H9 (cell line): ENCODE measurements at regions not wholly inside any gene's neighbourhood (a gene's known extent, or its start where the extent isn't known, plus 50 kb on each side); places are given as distances from the start of the nearest gene placed in this dataset.

Experiments
- DNase-seq: peaks from one replicate; pipeline ENCODE4 v3.0.0-alpha.2; 2017
- H2AFZ ChIP-seq: one replicate; pipeline ENCODE4 v1.6.1; 2013; ENCODE audit warnings: mild to moderate bottlenecking, low read length, control low read depth, moderate library complexity
- H2AK5ac ChIP-seq: 2 replicates; pipeline ENCODE4 v1.6.1; 2013; ENCODE audit warnings: low read length, control low read depth, mixed read lengths; ENCODE audit not compliant: insufficient read length
- H2BK120ac ChIP-seq: one replicate; pipeline ENCODE4 v1.6.1; 2013; ENCODE audit warnings: low read depth, mild to moderate bottlenecking, low read length, control low read depth, inconsistent platforms; ENCODE audit not compliant: poor library complexity, severe bottlenecking
- H2BK12ac ChIP-seq: 2 replicates; pipeline ENCODE4 v1.6.1; 2013; ENCODE audit warnings: low read length, control low read depth, mixed read lengths, low read depth; ENCODE audit not compliant: insufficient read length
- H2BK15ac ChIP-seq: 2 replicates; pipeline ENCODE4 v1.6.1; 2013; ENCODE audit warnings: low read depth, low read length, control low read depth
- H2BK20ac ChIP-seq: one replicate; pipeline ENCODE4 v1.6.1; 2013; ENCODE audit warnings: low read depth, mild to moderate bottlenecking, low read length, control low read depth, inconsistent platforms; ENCODE audit not compliant: poor library complexity, severe bottlenecking
- H2BK5ac ChIP-seq: 2 replicates; pipeline ENCODE4 v1.6.1; 2013; ENCODE audit warnings: low read length, control low read depth, mixed read lengths; ENCODE audit not compliant: insufficient read length
- H3K14ac ChIP-seq: 2 replicates; pipeline ENCODE4 v1.6.1; 2013; ENCODE audit warnings: low read length, control low read depth; ENCODE audit not compliant: insufficient read depth
- H3K18ac ChIP-seq: 2 replicates; pipeline ENCODE4 v1.6.1; 2013; ENCODE audit warnings: low read depth, mild to moderate bottlenecking, mixed read lengths, low read length, control low read depth; ENCODE audit not compliant: insufficient read length
- H3K23ac ChIP-seq: 2 replicates; pipeline ENCODE4 v1.6.1; 2013; ENCODE audit warnings: low read length, control low read depth, mixed read lengths, low read depth; ENCODE audit not compliant: insufficient read length
- H3K23me2 ChIP-seq: 2 replicates; pipeline ENCODE4 v1.6.1; 2013; ENCODE audit warnings: low read depth, mild to moderate bottlenecking, mixed read lengths, low read length, control low read depth; ENCODE audit not compliant: insufficient read length, poor library complexity, severe bottlenecking
- H3K27ac ChIP-seq: 2 replicates; pipeline ENCODE4 v1.5.1; 2013; ENCODE audit warnings: low read length, control low read depth, mixed read lengths, low read depth; ENCODE audit not compliant: insufficient read length
- H3K27me3 ChIP-seq: 2 replicates; pipeline ENCODE4 v1.6.1; 2013; ENCODE audit warnings: low read length, control low read depth, inconsistent platforms; ENCODE audit not compliant: insufficient read depth
- H3K4ac ChIP-seq: 2 replicates; pipeline ENCODE4 v1.6.1; 2013; ENCODE audit warnings: low read depth, mild to moderate bottlenecking, control low read depth, inconsistent platforms, low read length, moderate library complexity
- H3K4me1 ChIP-seq: 2 replicates; pipeline ENCODE4 v1.6.1; 2013; ENCODE audit warnings: low read length, control low read depth, inconsistent platforms; ENCODE audit not compliant: insufficient read depth
- H3K4me2 ChIP-seq: 2 replicates; pipeline ENCODE4 v1.6.1; 2013; ENCODE audit warnings: low read length, control low read depth, mixed read lengths; ENCODE audit not compliant: insufficient read length, insufficient read depth
- H3K56ac ChIP-seq: 2 replicates; pipeline ENCODE4 v1.6.1; 2013; ENCODE audit warnings: low read depth, mild to moderate bottlenecking, mixed read lengths, low read length, control low read depth; ENCODE audit not compliant: insufficient read length
- H3K79me1 ChIP-seq: 2 replicates; pipeline ENCODE4 v1.6.1; 2013; ENCODE audit warnings: low read depth, mild to moderate bottlenecking, moderate library complexity, low read length, control low read depth, inconsistent platforms; ENCODE audit not compliant: insufficient read depth, poor library complexity, severe bottlenecking
- H3K79me2 ChIP-seq: 2 replicates; pipeline ENCODE4 v1.6.1; 2013; ENCODE audit warnings: low read length, control low read depth, inconsistent platforms; ENCODE audit not compliant: insufficient read depth
- H3K9ac ChIP-seq: 2 replicates; pipeline ENCODE4 v1.6.1; 2013; ENCODE audit warnings: low read length, control low read depth, mixed read lengths; ENCODE audit not compliant: insufficient read length; ENCODE audit errors: extremely low read depth
- H3K9me3 ChIP-seq: one replicate; pipeline ENCODE4 v1.6.1; 2013; ENCODE audit warnings: low read depth, low read length, inconsistent platforms; ENCODE audit not compliant: control insufficient read depth
- H3T11ph ChIP-seq: one replicate; pipeline ENCODE4 v1.6.1; 2013; ENCODE audit warnings: mild to moderate bottlenecking, low read length, control low read depth, inconsistent platforms
- H4K20me1 ChIP-seq: one replicate; pipeline ENCODE4 v1.6.1; 2013; ENCODE audit not compliant: control insufficient read depth, insufficient read length, insufficient read depth
- H4K5ac ChIP-seq: 2 replicates; pipeline ENCODE4 v1.6.1; 2013; ENCODE audit warnings: low read depth, mild to moderate bottlenecking, mixed read lengths, low read length, control low read depth; ENCODE audit not compliant: insufficient read length
- H4K8ac ChIP-seq: replicated peaks from 2 replicates; pipeline ENCODE4 v1.6.1; 2013; ENCODE audit warnings: low read length, control low read depth, mixed read lengths, low read depth; ENCODE audit not compliant: insufficient read length
- H4K91ac ChIP-seq: 2 replicates; pipeline ENCODE4 v1.6.1; 2013; ENCODE audit warnings: low read depth, mild to moderate bottlenecking, moderate library complexity, mixed read lengths, low read length, control low read depth; ENCODE audit not compliant: insufficient read length
- H3K27ac Mint-ChIP-seq, 3 experiments: 2 replicates in 2 of 3; 3 replicates in 1 of 3; pipeline ENCODE4 v1.8.0; 2020 to 2021; ENCODE audit warnings: mixed read lengths in 3 of 3, mild to moderate bottlenecking in 1 of 3, moderate library complexity in 1 of 3
- H3K27me3 Mint-ChIP-seq: 2 replicates; pipeline ENCODE4 v1.8.0; 2021; ENCODE audit warnings: low read depth, mild to moderate bottlenecking, moderate library complexity, mixed read lengths
- H3K36me3 Mint-ChIP-seq, 3 experiments: 2 replicates in 2 of 3; 3 replicates in 1 of 3; pipeline ENCODE4 v1.8.0; 2020 to 2021; ENCODE audit warnings: low read depth in 3 of 3, mixed read lengths in 3 of 3; ENCODE audit not compliant: insufficient read depth in 1 of 3
- H3K4me1 Mint-ChIP-seq, 2 experiments: 2 replicates each; pipeline ENCODE4 v1.8.0; 2020; ENCODE audit warnings: mixed read lengths in 2 of 2
- H3K4me3 Mint-ChIP-seq, 2 experiments: 2 replicates in 1 of 2; 3 replicates in 1 of 2; pipeline ENCODE4 v1.8.0; 2020 to 2021; ENCODE audit warnings: mild to moderate bottlenecking in 2 of 2, mixed read lengths in 2 of 2, moderate library complexity in 1 of 2
- H3K9me3 Mint-ChIP-seq, 2 experiments: 2 replicates in 1 of 2; 3 replicates in 1 of 2; pipeline ENCODE4 v1.8.0; 2020; ENCODE audit warnings: mild to moderate bottlenecking in 2 of 2, mixed read lengths in 2 of 2, moderate library complexity in 1 of 2
- WGBS: extraction: QIAGEN DNeasy Blood & Tissue Kit; methylation state at CpG from one replicate; pipeline ENCODE4 v1.1.7; 2013; ENCODE audit warnings: missing lambda C conversion rate, low lambda C conversion rate, mixed read lengths; ENCODE audit not compliant: insufficient read length; ENCODE audit errors: extremely low coverage; 5-methylcytosine and 5-hydroxymethylcytosine counted together
- TF ChIP-seq, protein P1 (sequence below): fragments of 200-600 bp; sonication (generic); conservative IDR thresholded peaks from 3 replicates; pipeline ENCODE4 v1.8.0; 2021; ENCODE audit warnings: antibody characterized with exemption, mild to moderate bottlenecking

DNA sequence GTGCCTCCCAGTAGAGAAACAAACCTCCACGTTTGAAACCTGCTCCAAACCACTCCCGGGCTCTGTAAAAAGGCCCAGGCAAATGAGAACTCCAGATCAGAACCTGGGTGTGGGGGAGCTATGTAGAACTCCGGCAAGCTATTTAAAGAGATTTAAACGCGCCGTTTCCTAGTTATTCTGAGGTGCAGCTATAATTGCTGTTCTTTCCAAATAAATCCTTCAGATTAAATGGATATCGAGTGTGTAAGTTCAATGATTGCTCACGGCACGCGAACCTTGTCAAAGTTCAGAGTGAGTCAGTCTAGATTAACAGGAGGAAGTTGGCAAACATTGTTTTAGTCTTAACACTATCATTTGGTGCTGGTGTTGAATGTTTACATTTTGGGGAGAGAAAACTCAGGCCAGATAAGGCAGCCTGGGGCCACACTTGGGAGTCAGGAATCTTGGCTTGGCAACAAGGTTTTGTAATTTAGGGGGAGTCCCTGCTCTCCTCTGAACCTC, 92.9 kb upstream of the SALL1 start:
- H3K27ac Mint-ChIP-seq = no peak overlapping the region
- H3K79me2 ChIP-seq = no peaks in the 10 kb centered on the region
- no peak overlapping the region for H3K23ac ChIP-seq
- no CpG with 5 or more reads among the region's 10 CpGs for whole genome bisulfite sequencing
- H3K36me3 Mint-ChIP-seq = peaks cover 3 to 13% (median 8%) of the 10 kb centered on the region in 3 experiments; a peak in 5 of 7 replicates
- TF ChIP-seq, protein P1, sequence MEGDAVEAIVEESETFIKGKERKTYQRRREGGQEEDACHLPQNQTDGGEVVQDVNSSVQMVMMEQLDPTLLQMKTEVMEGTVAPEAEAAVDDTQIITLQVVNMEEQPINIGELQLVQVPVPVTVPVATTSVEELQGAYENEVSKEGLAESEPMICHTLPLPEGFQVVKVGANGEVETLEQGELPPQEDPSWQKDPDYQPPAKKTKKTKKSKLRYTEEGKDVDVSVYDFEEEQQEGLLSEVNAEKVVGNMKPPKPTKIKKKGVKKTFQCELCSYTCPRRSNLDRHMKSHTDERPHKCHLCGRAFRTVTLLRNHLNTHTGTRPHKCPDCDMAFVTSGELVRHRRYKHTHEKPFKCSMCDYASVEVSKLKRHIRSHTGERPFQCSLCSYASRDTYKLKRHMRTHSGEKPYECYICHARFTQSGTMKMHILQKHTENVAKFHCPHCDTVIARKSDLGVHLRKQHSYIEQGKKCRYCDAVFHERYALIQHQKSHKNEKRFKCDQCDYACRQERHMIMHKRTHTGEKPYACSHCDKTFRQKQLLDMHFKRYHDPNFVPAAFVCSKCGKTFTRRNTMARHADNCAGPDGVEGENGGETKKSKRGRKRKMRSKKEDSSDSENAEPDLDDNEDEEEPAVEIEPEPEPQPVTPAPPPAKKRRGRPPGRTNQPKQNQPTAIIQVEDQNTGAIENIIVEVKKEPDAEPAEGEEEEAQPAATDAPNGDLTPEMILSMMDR = no peak
- H3K79me1 ChIP-seq = no peaks in the 10 kb centered on the region
- no peaks in the 10 kb centered on the region for H3K23me2 ChIP-seq
- peaks cover 9 to 12% of the 10 kb centered on the region in 2 experiments for H3K9me3 Mint-ChIP-seq
- H3K27me3 Mint-ChIP-seq = peaks cover 19% of the 10 kb centered on the region
- H4K91ac ChIP-seq = no peak overlapping the region
- H3K27ac ChIP-seq = no peak overlapping the region
- no peak overlapping the region for H2BK120ac ChIP-seq
- no peak overlapping the region for H3K4me3 Mint-ChIP-seq
- no peaks in the 10 kb centered on the region for H3K27me3 ChIP-seq
- no peak overlapping the region for H2BK12ac ChIP-seq
- H3K14ac ChIP-seq = no peak overlapping the region
- no peak overlapping the region for H3K4me2 ChIP-seq
- no peak overlapping the region for H4K8ac ChIP-seq
- H4K5ac ChIP-seq = no peak overlapping the region
- H3K56ac ChIP-seq = no peak overlapping the region
- no peak overlapping the region for H3K4ac ChIP-seq
- peaks cover 20 to 23% of the 10 kb centered on the region in 2 experiments for H3K4me1 Mint-ChIP-seq
- no peaks in the 10 kb centered on the region for H3K4me1 ChIP-seq
- H3T11ph ChIP-seq = no peak overlapping the region
- H3K9me3 ChIP-seq = no peaks in the 10 kb centered on the region
- no peak overlapping the region for H2AFZ ChIP-seq
- H4K20me1 ChIP-seq = no peaks in the 10 kb centered on the region
- no peak overlapping the region for H2BK5ac ChIP-seq
- H3K9ac ChIP-seq = no peak overlapping the region
- no peak for DNase-seq
- H2AK5ac ChIP-seq = no peak overlapping the region
- no peak overlapping the region for H3K18ac ChIP-seq
- no peak overlapping the region for H2BK15ac ChIP-seq
- no peak overlapping the region for H2BK20ac ChIP-seq
